C4-2B (cell line): ENCODE measurements at regions not wholly inside any gene's neighbourhood (a gene's known extent, or its start where the extent isn't known, plus 50 kb on each side); places are given as distances from the start of the nearest gene placed in this dataset.

Experiments
- H3K27ac ChIP-seq: fragments of 450-650 bp; 2 replicates; pipeline ENCODE4 v1.5.1; 2017
- CTCF ChIP-seq: fragments of 450-650 bp; conservative IDR thresholded peaks from 2 replicates; pipeline ENCODE4 v1.5.1; 2017; ENCODE audit warnings: mild to moderate bottlenecking
- ZFX ChIP-seq: fragments of 450-650 bp; IDR thresholded peaks from 2 replicates; pipeline ENCODE4 v1.6.1; 2017

GRCh38 chr2:221323513-221323912, 248.6 kb downstream of the EPHA4 start:
- H3K27ac ChIP-seq, result no peak overlapping the region
- TF ChIP-seq ZFX, result no peak

GRCh38 chr2:221330436-221330835, 241.7 kb downstream of the EPHA4 start:
- H3K27ac ChIP-seq, result no peak overlapping the region
- TF ChIP-seq CTCF (no peak), ZFX (no peak)

DNA sequence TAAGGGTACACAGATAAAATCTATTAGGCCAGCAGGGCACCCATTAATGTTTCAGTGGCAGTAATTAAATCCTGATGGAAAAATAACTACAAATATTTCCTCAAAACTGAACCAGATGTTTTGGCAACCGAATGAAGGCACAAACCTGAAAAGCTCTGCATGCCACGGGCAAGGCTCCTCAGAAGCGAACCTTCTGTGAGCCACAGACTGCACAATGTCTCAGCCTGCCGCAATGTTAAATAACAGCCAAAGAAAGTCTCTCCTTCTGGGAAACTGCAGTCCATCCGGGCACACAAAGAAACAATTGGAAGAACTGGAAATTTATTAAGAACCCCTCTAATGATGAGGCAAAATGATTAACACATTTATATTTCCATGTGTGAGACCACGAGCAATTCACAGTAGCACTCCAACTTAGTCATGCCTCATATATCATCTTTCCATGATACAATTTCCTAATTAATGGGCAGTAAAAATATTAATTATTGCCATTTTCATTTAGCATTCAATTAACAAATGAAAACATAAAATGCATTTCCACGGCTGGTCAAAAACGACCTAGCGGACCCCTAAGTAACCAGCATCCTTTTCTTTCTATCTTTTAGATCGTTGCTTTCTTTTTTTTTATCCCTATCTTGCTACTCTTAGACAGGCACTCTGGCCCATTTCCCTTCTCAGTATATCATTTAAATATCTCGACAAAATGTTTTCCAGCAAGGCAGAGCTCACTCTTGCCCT, 237.5 kb downstream of the EPHA4 start:
- TF ChIP-seq ZFX (no peak), CTCF (no peak)

GRCh38 chr2:221335219-221335752, 236.8 kb downstream of the EPHA4 start:
- H3K27ac ChIP-seq, result no peak overlapping the region
- TF ChIP-seq CTCF (no peak), ZFX (no peak)

More for the DNA sequence above, 237.5 kb downstream of the EPHA4 start:
- H3K27ac ChIP-seq, result no peak overlapping the region

DNA sequence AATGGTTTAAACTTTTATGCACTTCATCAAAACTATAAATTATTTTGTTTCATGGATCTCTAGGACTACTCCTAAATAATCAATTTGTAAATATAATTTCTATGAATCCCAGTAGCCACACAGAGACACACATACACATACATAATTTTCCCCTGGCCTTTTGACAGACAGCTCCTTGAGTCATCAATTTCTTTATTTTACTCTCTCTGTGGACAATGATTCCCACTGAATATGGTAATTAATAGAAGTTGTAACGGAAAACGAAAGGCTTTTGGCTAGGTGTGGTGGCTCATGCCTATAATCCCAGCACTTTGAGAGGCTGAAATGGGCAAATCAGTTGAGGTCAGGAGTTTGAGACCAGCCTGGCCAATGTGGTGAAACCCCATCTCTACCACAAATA, 235.1 kb downstream of the EPHA4 start:
- TF ChIP-seq ZFX, result no peak
- no peak overlapping the region for H3K27ac ChIP-seq

- TF ChIP-seq CTCF (no peak), ZFX (no peak)
- H3K27ac ChIP-seq, result no peak overlapping the region
These were observed 234.0 kb downstream of the EPHA4 start for GRCh38 chr2:221337957-221338685.

DNA sequence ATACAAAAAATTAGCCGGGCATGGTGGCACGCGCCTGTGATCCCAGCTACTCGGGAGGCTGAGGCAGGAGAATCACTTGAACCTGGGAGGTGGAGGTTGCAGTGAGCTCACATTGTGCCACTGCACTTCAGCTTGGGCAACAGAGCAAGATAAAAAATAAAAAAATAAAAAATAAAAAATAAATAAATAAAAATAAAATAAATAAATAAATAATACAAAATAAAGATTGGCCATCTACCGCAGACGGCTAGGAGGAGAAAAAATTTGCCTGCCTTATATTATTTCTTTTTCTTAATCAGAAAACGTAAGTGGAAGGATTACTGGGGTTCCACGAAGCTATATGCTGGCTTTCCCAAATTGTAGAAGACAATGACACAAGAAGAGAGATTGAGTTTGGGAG, 229.7 kb downstream of the EPHA4 start:
- TF ChIP-seq CTCF (no peak), ZFX (no peak)
- H3K27ac ChIP-seq, result no peak overlapping the region

GRCh38 chr2:221343524-221343923, 228.6 kb downstream of the EPHA4 start:
- H3K27ac ChIP-seq, result no peak overlapping the region
- TF ChIP-seq CTCF (no peak), ZFX (no peak)
